HL-60 (cell line): ENCODE measurements at regions not wholly inside any gene's neighbourhood (a gene's known extent, or its start where the extent isn't known, plus 50 kb on each side); places are given as distances from the start of the nearest gene placed in this dataset.
"Not testable (repeated sequence)": the region's sequence is repeated elsewhere in the genome, so short reads cannot be mapped to it uniquely, and the experiment has no call there.

Experiments used
- DNase-seq, 2 experiments: peaks; one replicate each; pipeline ENCODE4 v3.0.0-alpha.2; 2010 to 2020; ENCODE audit warnings: low read depth in 1 of 2, low spot score in 1 of 2
- H3K27ac ChIP-seq: fragments of 250-450 bp; sonication (Bioruptor Pico); replicated peaks from 2 replicates; pipeline ENCODE4 v1.5.1; 2020; ENCODE audit warnings: mild to moderate bottlenecking, moderate library complexity
- H3K27me3 ChIP-seq: fragments of 250-450 bp; sonication (Bioruptor Pico); 2 replicates; pipeline ENCODE4 v1.5.1; 2021; ENCODE audit warnings: mild to moderate bottlenecking, moderate library complexity; ENCODE audit not compliant: insufficient read depth, poor library complexity, severe bottlenecking
- H3K4me3 ChIP-seq: replicated peaks from 2 replicates; pipeline ENCODE4 v1.5.1; 2011; ENCODE audit warnings: mild to moderate bottlenecking, control low read depth, low read length; ENCODE audit not compliant: insufficient read depth
- CTCF ChIP-seq: IDR thresholded peaks from one replicate; pipeline ENCODE4 v1.5.1; 2011; ENCODE audit warnings: low read length, control low read depth, inconsistent platforms; ENCODE audit not compliant: insufficient read depth
- GABPA ChIP-seq: IDR thresholded peaks from 2 replicates; pipeline ENCODE4 v1.6.1; 2012; ENCODE audit warnings: low read depth
- POLR2AphosphoS5 ChIP-seq: IDR thresholded peaks from 2 replicates; pipeline ENCODE4 v1.6.1; 2012; ENCODE audit warnings: low read depth
- REST ChIP-seq: IDR thresholded peaks from 2 replicates; pipeline ENCODE4 v1.6.1; 2012; ENCODE audit warnings: low read depth; ENCODE audit not compliant: insufficient replicate concordance
- SPI1 ChIP-seq: IDR thresholded peaks from 2 replicates; pipeline ENCODE4 v1.6.1; 2012; ENCODE audit warnings: low read depth, mild to moderate bottlenecking, borderline replicate concordance

- Histone ChIP-seq H3K27ac (no peak overlapping the region), H3K4me3 (no peak overlapping the region), H3K27me3 (no peaks in the 10 kb centered on the region)
- TF ChIP-seq SPI1 (no peak), CTCF (no peak), REST (no peak), GABPA (no peak), POLR2AphosphoS5 (no peak)
- no peak for DNase-seq
Measured at GRCh38 chr14:40679256-40679655, 927.4 kb upstream of the LRFN5 start.

- not testable (repeated sequence) for H3K27me3 ChIP-seq, H3K27ac ChIP-seq, DNase-seq, H3K4me3 ChIP-seq
Measured at GRCh38 chr14:40677206-40677605, 929.5 kb upstream of the LRFN5 start.

GRCh38 chr14:40674502-40674901 is 932.2 kb upstream of the LRFN5 start:
- no peak for DNase-seq
- Histone ChIP-seq H3K27ac (no peak overlapping the region), H3K4me3 (no peak overlapping the region), H3K27me3 (no peaks in the 10 kb centered on the region)
- TF ChIP-seq SPI1 (no peak), POLR2AphosphoS5 (no peak), REST (no peak), GABPA (no peak), CTCF (no peak)

- no peak for DNase-seq
- no peaks in the 10 kb centered on the region for H3K27me3 ChIP-seq
- no peak overlapping the region for H3K4me3 ChIP-seq
- no peak for TF ChIP-seq SPI1
- no peak for TF ChIP-seq REST
- TF ChIP-seq GABPA = no peak
- TF ChIP-seq CTCF = no peak
- TF ChIP-seq POLR2AphosphoS5 = no peak
- H3K27ac ChIP-seq = no peak overlapping the region
Measured at GRCh38 chr14:40656311-40656710, 950.4 kb upstream of the LRFN5 start.
